Gastrocnemius medialis (tissue), 4 donors: ENCODE measurements at regions not wholly inside any gene's neighbourhood (a gene's known extent, or its start where the extent isn't known, plus 50 kb on each side); places are given as distances from the start of the nearest gene placed in this dataset.
"Not testable (repeated sequence)": the region's sequence is repeated elsewhere in the genome, so short reads cannot be mapped to it uniquely, and the experiment has no call there.

ENCODE experiments used
- ATAC-seq, 2 donors: fragments of 150-250 bp; one replicate each; pipeline ENCODE4 v1.9.1; 2016
- DNase-seq, 2 donors: peaks; one replicate each; pipeline ENCODE4 v3.0.0-alpha.2; 2019
- H3K27ac ChIP-seq, 4 donors: fragments of 200-600 bp; sonication (generic); 1 replicate in 1 of 4; 2 replicates in 3 of 4; pipeline ENCODE4 v1.5.1; 2016 to 2018; ENCODE audit warnings: mild to moderate bottlenecking in 2 of 4, moderate library complexity in 1 of 4
- H3K27me3 ChIP-seq, 3 donors: fragments of 200-600 bp; sonication (generic) in 2 of 3; 1 replicate in 1 of 3; 2 replicates in 2 of 3; pipeline versions ENCODE4 v1.5.1 to v1.6.0; 2016 to 2019; ENCODE audit warnings: mild to moderate bottlenecking in 1 of 3, moderate library complexity in 1 of 3
- H3K36me3 ChIP-seq, 2 donors: fragments of 200-600 bp; sonication (generic) in 1 of 2; one replicate each; pipeline ENCODE4 v1.5.1; 2017 to 2018
- H3K4me1 ChIP-seq, 2 donors: fragments of 200-600 bp; sonication (generic) in 1 of 2; one replicate each; pipeline ENCODE4 v1.5.1; 2016 to 2017; ENCODE audit warnings: mild to moderate bottlenecking in 2 of 2
- H3K4me3 ChIP-seq, 4 donors: fragments of 200-600 bp; sonication (generic) in 3 of 4; 1 replicate in 1 of 4; 2 replicates in 3 of 4; pipeline ENCODE4 v1.5.1; 2016 to 2019; ENCODE audit warnings: mild to moderate bottlenecking in 2 of 4
- H3K9me3 ChIP-seq, 3 donors: fragments of 200-600 bp; sonication (generic) in 2 of 3; 1 replicate in 1 of 3; 2 replicates in 2 of 3; pipeline ENCODE4 v1.5.1; 2016 to 2019
- CTCF ChIP-seq, 5 experiments: fragments of 450-650 bp in 3 of 5; fragments of 200-600 bp in 2 of 5; sonication (generic) in 2 of 5; IDR thresholded peaks in 4 of 5; conservative IDR thresholded peaks in 1 of 5; 1 replicate in 4 of 5; 2 replicates in 1 of 5; pipeline ENCODE4 v1.5.1; 2016 to 2019; ENCODE audit warnings: antibody characterized with exemption in 5 of 5, mild to moderate bottlenecking in 3 of 5, moderate library complexity in 3 of 5
- POLR2A ChIP-seq, 2 donors: fragments of 450-650 bp; IDR thresholded peaks; one replicate each; pipeline ENCODE4 v1.6.1; 2017; ENCODE audit warnings: antibody characterized with exemption in 2 of 2, mild to moderate bottlenecking in 2 of 2, moderate library complexity in 2 of 2
- in situ Hi-C, 4 donors: fragments of 200-750 bp; cut with MboI; loops; one replicate each; pipeline versions ENCODE4 v1.15.0 to v1.8.0; 2017; ENCODE audit warnings: low sequenced_read_pairs in 4 of 4
- intact Hi-C: fragments of 100-400 bp; cut with DNase I; formaldehyde crosslinking; loops from one replicate; pipeline ENCODE4 v1.15.1; 2023; ENCODE audit warnings: low total_unique reads

- no peaks in the 10 kb centered on the region for H3K9me3 ChIP-seq
- H3K27me3 ChIP-seq, result no peaks in the 10 kb centered on the region
- intact Hi-C loops (no loop called here), in situ Hi-C loops (no loop called here)
- no peaks in the 10 kb centered on the region for H3K4me1 ChIP-seq
- DNase-seq, result no peak
- TF ChIP-seq POLR2A (IDR thresholded peaks at IDR 0.05) (no peak), CTCF (IDR thresholded peaks at IDR 0.05 in 4 of 5, conservative IDR thresholded peaks at IDR 0.05 in 1 of 5) (no peak)
- no peak overlapping the region for H3K4me3 ChIP-seq
- no peaks in the 10 kb centered on the region for H3K36me3 ChIP-seq
- no peak overlapping the region for H3K27ac ChIP-seq
- ATAC-seq, result no peak
Measured at GRCh38 chr4:79823148-79823763, 249.8 kb downstream of the ANTXR2 start.

GRCh38 chr4:79820427-79820826 is 252.6 kb downstream of the ANTXR2 start:
- no peak overlapping the region for H3K4me3 ChIP-seq
- intact Hi-C loops, result no loop called here
- no peak for DNase-seq
- H3K36me3 ChIP-seq, result no peaks in the 10 kb centered on the region
- H3K4me1 ChIP-seq, result no peaks in the 10 kb centered on the region
- TF ChIP-seq POLR2A (IDR thresholded peaks at IDR 0.05) (no peak), CTCF (IDR thresholded peaks at IDR 0.05 in 4 of 5, conservative IDR thresholded peaks at IDR 0.05 in 1 of 5) (no peak)
- no peak overlapping the region for H3K27ac ChIP-seq
- no peaks in the 10 kb centered on the region for H3K9me3 ChIP-seq
- no peak for ATAC-seq
- in situ Hi-C loops, result no loop called here
- H3K27me3 ChIP-seq, result no peaks in the 10 kb centered on the region

GRCh38 chr4:79807933-79808332 is 265.1 kb downstream of the ANTXR2 start:
- H3K27ac ChIP-seq, H3K4me3 ChIP-seq, DNase-seq, H3K36me3 ChIP-seq, H3K9me3 ChIP-seq, ATAC-seq, intact Hi-C loops, in situ Hi-C loops, H3K4me1 ChIP-seq, H3K27me3 ChIP-seq: not testable (repeated sequence)

GRCh38 chr4:79798047-79798446 is 275.0 kb downstream of the ANTXR2 start:
- Histone ChIP-seq H3K4me1 (no peaks in the 10 kb centered on the region), H3K27me3 (peaks cover 0 to 3% (median 0%) of the 10 kb centered on the region in 3 donors), H3K9me3 (no peaks in the 10 kb centered on the region), H3K36me3 (no peaks in the 10 kb centered on the region), H3K27ac (no peak overlapping the region), H3K4me3 (no peak overlapping the region)
- ATAC-seq (no peak), DNase-seq (no peak)
- TF ChIP-seq CTCF (IDR thresholded peaks at IDR 0.05 in 4 of 5, conservative IDR thresholded peaks at IDR 0.05 in 1 of 5), result no peak
- TF ChIP-seq POLR2A (IDR thresholded peaks at IDR 0.05), result no peak
- intact Hi-C loops, result no loop called here
- in situ Hi-C loops, result no loop called here

GRCh38 chr4:79796948-79797347 is 276.1 kb downstream of the ANTXR2 start:
- peaks cover 0 to 3% (median 0%) of the 10 kb centered on the region in 3 donors for H3K27me3 ChIP-seq
- H3K4me3 ChIP-seq, result no peak overlapping the region
- H3K36me3 ChIP-seq, result no peaks in the 10 kb centered on the region
- TF ChIP-seq CTCF (IDR thresholded peaks at IDR 0.05 in 4 of 5, conservative IDR thresholded peaks at IDR 0.05 in 1 of 5), result no peak
- H3K9me3 ChIP-seq, result no peaks in the 10 kb centered on the region
- H3K27ac ChIP-seq, result no peak overlapping the region
- no peaks in the 10 kb centered on the region for H3K4me1 ChIP-seq
- in situ Hi-C loops, result no loop called here
- DNase-seq (no peak), ATAC-seq (no peak)
- intact Hi-C loops, result no loop called here
